Fibroblast of lung (primary cell): ENCODE measurements at regions not wholly inside any gene's neighbourhood (a gene's known extent, or its start where the extent isn't known, plus 50 kb on each side); places are given as distances from the start of the nearest gene placed in this dataset.
"Not testable (repeated sequence)": the region's sequence is repeated elsewhere in the genome, so short reads cannot be mapped to it uniquely, and the experiment has no call there.

Experiments
- CTCF ChIP-seq, 2 donors: IDR thresholded peaks in 1 of 2; conservative IDR thresholded peaks in 1 of 2; 1 replicate in 1 of 2; 2 replicates in 1 of 2; pipeline ENCODE4 v1.5.1; 2011 to 2012; ENCODE audit warnings: low read length in 2 of 2, control low read depth in 1 of 2, inconsistent platforms in 1 of 2, low read depth in 1 of 2, mild to moderate bottlenecking in 1 of 2
- EZH2 ChIP-seq: IDR thresholded peaks from 2 replicates; pipeline ENCODE4 v1.5.1; 2012; ENCODE audit warnings: low read length, control low read depth, mild to moderate bottlenecking; ENCODE audit errors: missing control alignments

- not testable (repeated sequence) for TF ChIP-seq CTCF (conservative IDR thresholded peaks at IDR 0.05 in 1 of 2, IDR thresholded peaks at IDR 0.05 in 1 of 2; ENCODE audit: low read depth in 1 of 2, low read length in 2 of 2); EZH2
These were observed 57.8 kb upstream of the RASSF3 start for GRCh38 chr12:64552510-64552909.
